Epithelial cell of proximal tubule (primary cell): ENCODE measurements at regions not wholly inside any gene's neighbourhood (a gene's known extent, or its start where the extent isn't known, plus 50 kb on each side); places are given as distances from the start of the nearest gene placed in this dataset.

Experiments used
- DNase-seq: peaks from one replicate; pipeline ENCODE4 v3.0.0-alpha.2; 2011; ENCODE audit warnings: low read depth
- H3K4me3 ChIP-seq: 2 replicates; pipeline ENCODE4 v1.5.1; 2011; ENCODE audit warnings: low read depth, mild to moderate bottlenecking, low read length
- CTCF ChIP-seq: conservative IDR thresholded peaks from 2 replicates; pipeline ENCODE4 v1.5.1; 2012; ENCODE audit warnings: low read depth, mild to moderate bottlenecking, low read length

- DNase-seq = no peak
- H3K4me3 ChIP-seq = no peak overlapping the region
- TF ChIP-seq CTCF = no peak
These were observed 207.9 kb downstream of the FAT3 start for GRCh38 chr11:92432515-92432914.

DNA sequence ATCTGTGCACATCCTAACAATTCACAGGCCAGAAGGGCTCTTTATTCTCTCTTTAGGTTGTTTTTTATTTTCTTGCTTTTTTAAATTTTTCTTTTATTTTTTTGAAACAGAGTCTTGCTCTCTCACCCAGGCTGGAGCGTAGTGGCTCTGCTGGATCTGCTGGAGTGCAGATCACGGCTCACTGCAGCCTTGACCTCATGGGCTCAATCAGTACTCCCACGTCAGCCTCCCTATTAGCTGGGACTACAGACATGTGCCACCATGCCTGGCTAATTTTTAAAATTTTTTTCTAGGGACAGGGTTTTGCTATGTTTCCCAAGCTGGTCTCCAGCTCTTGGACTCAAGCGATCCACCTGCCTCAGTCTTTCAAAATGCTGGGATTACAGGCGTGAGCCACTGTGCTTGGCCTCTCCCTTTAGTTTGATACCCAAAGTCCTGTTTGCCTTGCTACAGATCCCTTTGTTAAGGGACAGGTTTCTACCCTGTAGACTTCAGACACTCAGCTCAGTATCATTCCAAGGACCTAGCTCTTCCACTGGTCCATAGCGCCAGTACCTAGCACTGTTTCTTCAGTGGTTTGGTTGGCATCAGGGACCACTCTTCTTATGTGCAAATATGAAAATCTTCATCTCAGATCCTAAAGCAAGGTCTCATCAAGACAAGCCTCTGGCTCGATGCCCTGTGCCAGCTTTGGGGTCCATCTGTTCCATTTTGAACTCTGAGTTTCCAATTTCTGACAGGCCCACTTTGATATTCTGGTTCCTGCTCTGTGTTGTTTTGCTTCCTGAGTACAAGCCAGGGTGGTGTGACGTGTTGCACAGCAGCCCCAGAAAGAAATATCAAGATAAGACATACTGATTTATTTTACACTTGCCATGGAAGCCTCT lies 211.7 kb downstream of the FAT3 start:
- no peak for DNase-seq
- H3K4me3 ChIP-seq = no peak overlapping the region
- TF ChIP-seq CTCF = no peak

GRCh38 chr11:92439133-92439532 lies 214.5 kb downstream of the FAT3 start:
- DNase-seq = no peak
- TF ChIP-seq CTCF = no peak
- H3K4me3 ChIP-seq = no peak overlapping the region

DNA sequence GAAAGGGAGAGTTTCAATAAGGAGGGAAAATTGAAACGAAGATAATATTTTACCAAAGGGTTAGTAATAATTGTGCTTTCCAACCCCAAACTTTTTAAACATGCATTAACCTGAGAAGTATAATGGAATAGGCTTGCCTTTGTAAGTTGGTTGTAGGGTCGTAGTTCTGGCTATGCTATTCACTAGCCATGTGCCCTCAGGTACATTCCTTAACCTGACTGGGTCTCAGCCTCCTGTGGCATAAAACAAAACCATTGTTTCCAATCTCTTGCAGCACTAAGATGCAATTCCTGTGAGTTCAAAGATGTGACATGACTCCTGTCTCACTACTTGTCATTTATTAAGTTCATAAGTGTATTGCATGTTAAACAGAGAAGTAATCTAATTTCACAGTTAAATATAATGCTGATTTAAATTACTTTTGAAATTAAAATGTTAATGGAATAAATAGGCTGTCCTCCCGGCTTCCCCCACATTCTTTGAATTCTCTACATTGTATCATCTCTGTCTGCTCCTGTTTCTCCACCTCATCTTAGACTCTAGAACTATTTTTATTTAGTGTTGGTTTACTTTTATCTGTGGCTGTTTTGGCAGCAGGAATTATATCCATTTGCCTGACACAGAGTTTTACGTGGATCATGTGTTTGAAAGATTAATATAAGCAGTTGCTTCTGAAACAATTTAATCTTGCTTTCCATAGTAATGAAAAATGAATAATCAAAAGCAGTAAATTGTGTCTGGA lies 216.3 kb downstream of the FAT3 start:
- DNase-seq = no peak
- no peak overlapping the region for H3K4me3 ChIP-seq
- TF ChIP-seq CTCF = no peak

DNA sequence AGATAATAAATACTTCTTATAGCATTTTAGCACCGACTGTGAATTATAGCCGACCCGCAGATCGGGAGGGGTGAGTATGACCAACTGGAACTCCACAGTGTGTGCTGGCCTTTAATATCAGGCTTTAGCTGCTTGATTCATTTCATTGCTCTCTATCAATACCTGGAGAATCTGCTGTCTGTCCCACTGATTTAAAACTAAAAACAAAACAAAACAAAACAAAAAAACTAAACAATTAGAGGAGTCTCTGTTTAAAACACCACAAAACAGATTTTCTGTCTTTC lies 216.8 kb downstream of the FAT3 start:
- H3K4me3 ChIP-seq = no peak overlapping the region
- no peak for DNase-seq
- TF ChIP-seq CTCF = no peak

- no peak overlapping the region for H3K4me3 ChIP-seq
- TF ChIP-seq CTCF = no peak
- no peak for DNase-seq
These were observed 218.6 kb downstream of the FAT3 start for GRCh38 chr11:92443199-92443598.
